Activated naive CD4-positive, alpha-beta T cell treated with anti-CD3 and anti-CD28 coated beads, Interleukin-2, amount 10 ng/mL, durations not matched to agents 7 days and 5 days (primary cell): ENCODE measurements at regions not wholly inside any gene's neighbourhood (a gene's known extent, or its start where the extent isn't known, plus 50 kb on each side); places are given as distances from the start of the nearest gene placed in this dataset.
"Not testable (repeated sequence)": the region's sequence is repeated elsewhere in the genome, so short reads cannot be mapped to it uniquely, and the experiment has no call there.

Source experiments
- CTCF ChIA-PET: fragments of 350-600 bp; sonication (Branson Sonifier 250); formaldehyde crosslinking; loops from one replicate; lab custom pipeline; 2021; ENCODE audit warnings: antibody characterized with exemption; lab: Charles Lee
- DNase-seq: peaks from one replicate; pipeline ENCODE4 v3.0.0-alpha.2; 2020
- H3K27ac Mint-ChIP-seq: one replicate; pipeline ENCODE4 v1.8.0; 2021; ENCODE audit warnings: mild to moderate bottlenecking, moderate library complexity, mixed read lengths
- H3K27me3 Mint-ChIP-seq: one replicate; pipeline ENCODE4 v1.8.0; 2021; ENCODE audit warnings: mild to moderate bottlenecking, mixed read lengths
- H3K36me3 Mint-ChIP-seq: one replicate; pipeline ENCODE4 v1.8.0; 2021; ENCODE audit warnings: mixed read lengths
- H3K4me1 Mint-ChIP-seq: one replicate; pipeline ENCODE4 v1.8.0; 2021; ENCODE audit warnings: mixed read lengths
- H3K4me3 Mint-ChIP-seq: one replicate; pipeline ENCODE4 v1.8.0; 2021; ENCODE audit warnings: mild to moderate bottlenecking, moderate library complexity, mixed read lengths
- H3K9me3 Mint-ChIP-seq: one replicate; pipeline ENCODE4 v1.8.0; 2021; ENCODE audit warnings: mixed read lengths

DNA sequence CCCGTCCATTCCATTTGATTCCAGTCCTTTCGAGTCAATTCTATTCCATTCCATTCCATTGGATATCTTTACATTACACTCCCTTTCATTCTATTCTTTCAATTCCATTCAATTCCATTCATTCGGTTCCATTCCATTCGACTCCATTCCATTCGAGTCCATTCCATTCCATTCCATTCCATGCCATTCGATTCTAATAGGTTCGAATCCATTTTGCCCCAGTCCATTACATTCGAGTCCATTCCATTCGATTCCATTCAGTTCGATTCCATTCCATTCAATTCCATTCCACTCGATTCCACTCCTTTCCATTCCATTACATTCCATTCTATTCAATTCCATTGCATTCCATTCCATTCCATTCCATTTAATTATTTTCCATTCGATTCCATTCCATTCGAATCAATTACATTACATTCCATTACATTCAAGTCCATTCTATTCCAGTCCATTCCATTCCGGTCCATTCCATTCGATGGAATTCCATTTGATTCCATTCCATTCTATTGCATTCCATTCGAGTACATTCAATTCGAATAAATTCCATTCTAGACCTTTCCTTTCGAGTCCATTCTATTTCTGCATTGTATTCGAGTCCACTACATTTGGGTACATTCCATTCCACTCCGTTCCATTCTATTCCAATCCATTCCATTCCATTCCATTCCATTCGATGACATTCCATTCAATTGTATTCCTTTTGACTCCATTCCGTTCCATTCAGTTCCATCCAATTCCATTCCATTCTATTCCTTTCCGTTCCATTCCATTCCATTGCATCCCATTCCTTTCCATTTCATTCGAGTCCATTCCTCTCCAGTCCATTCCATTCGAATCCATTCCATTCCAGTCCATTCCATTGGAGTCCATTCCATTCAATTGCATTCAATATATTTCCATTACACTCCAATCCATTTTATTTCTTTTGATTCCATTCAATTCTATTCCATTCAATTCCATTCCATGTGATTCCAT, 2604.8 kb upstream of the TPTE start:
- H3K27ac Mint-ChIP-seq = no peak overlapping the region

GRCh38 chr21:7917729-7918128, 2603.7 kb upstream of the TPTE start:
- H3K27me3 Mint-ChIP-seq = no peaks in the 10 kb centered on the region
- H3K27ac Mint-ChIP-seq = no peak overlapping the region
- H3K4me1 Mint-ChIP-seq = no peaks in the 10 kb centered on the region
- H3K9me3 Mint-ChIP-seq = no peaks in the 10 kb centered on the region
- H3K4me3 Mint-ChIP-seq = no peak overlapping the region
- peaks cover 37% of the 10 kb centered on the region for H3K36me3 Mint-ChIP-seq
- no peak for DNase-seq
- CTCF ChIA-PET = no interaction called here

More for the DNA sequence above, 2604.8 kb upstream of the TPTE start:
- no peak overlapping the region for H3K4me3 Mint-ChIP-seq
- CTCF ChIA-PET = no interaction called here
- no peaks in the 10 kb centered on the region for H3K4me1 Mint-ChIP-seq
- peaks cover 31% of the 10 kb centered on the region for H3K36me3 Mint-ChIP-seq
- DNase-seq = no peak
- H3K27me3 Mint-ChIP-seq = no peaks in the 10 kb centered on the region
- no peaks in the 10 kb centered on the region for H3K9me3 Mint-ChIP-seq

DNA sequence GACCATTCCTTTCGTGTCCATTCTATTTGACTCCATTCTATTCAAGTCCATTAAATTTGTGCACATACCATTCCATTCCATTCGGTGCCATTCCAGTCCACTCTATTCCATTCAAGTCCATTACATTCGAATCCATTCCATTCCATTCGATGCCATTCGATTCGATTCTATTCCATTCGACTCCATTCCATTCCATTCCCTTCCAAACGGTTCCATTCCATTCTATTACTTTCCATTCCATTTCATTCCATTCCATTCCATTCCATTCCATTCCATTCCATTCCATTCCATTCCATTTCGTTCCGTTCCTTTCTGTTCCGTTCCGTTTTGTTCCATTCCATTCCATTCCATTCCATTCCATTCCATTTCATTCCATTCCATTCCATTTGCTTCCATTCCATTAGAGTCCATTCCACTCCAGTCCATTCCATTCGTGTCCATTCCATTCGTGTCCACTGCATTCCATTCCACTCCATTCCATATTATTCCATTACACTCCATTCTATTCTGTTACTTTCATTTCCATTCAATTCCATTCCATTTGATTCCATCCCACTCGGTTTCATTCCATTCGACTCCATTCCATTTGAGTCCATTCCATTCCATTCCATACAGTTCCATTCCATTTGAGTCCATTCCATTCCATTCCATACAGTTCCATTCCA, 2595.3 kb upstream of the TPTE start:
- H3K27ac Mint-ChIP-seq, DNase-seq, H3K4me1 Mint-ChIP-seq, H3K27me3 Mint-ChIP-seq, H3K4me3 Mint-ChIP-seq, CTCF ChIA-PET, H3K9me3 Mint-ChIP-seq: not testable (repeated sequence)
- H3K36me3 Mint-ChIP-seq = peaks cover 45% of the 10 kb centered on the region

DNA sequence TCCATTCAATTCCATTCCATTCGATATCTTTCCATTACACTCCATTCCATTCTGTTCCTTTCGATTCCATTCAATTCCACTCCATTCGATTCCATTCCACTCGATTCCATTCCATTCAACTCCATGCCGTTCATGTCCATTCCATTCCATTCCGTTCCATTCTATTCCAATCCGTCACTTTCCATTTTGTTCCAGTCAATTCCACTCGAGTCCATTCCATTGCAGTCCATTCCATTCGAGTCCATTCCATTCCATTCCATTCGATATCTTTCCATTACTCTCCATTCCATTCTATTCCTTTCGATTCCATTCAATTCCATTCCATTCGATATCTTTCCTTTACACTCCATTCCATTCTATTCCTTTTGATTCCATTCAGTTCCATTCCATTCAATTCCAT, 2592.9 kb upstream of the TPTE start:
- H3K9me3 Mint-ChIP-seq = peaks cover 19% of the 10 kb centered on the region

DNA sequence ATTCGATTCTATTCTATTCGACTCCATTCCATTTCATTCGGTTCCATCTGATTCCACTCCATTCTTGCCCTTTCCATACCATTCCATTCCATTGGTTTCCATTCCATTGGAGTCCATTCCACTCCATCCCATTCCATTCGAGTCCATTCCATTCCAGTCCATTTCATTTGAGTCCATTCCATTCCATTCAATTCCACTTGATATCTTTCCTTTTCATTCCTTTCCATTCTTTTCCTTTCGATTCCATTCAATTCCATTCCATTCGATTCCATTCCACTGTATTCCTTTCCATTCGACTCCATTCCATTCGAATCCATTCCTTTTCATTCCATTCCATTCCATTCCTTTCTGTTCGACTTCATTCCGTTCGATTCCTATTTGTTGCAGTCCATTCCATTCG, 2591.8 kb upstream of the TPTE start:
- not testable (repeated sequence) for H3K27me3 Mint-ChIP-seq

More for the DNA sequence above, 2592.9 kb upstream of the TPTE start:
- H3K4me1 Mint-ChIP-seq, DNase-seq, CTCF ChIA-PET, H3K4me3 Mint-ChIP-seq, H3K27ac Mint-ChIP-seq, H3K27me3 Mint-ChIP-seq: not testable (repeated sequence)
- peaks cover 51% of the 10 kb centered on the region for H3K36me3 Mint-ChIP-seq

GRCh38 chr21:7930445-7930844, 2590.9 kb upstream of the TPTE start:
- Mint-ChIP-seq H3K9me3 (peaks cover 39% of the 10 kb centered on the region), H3K36me3 (peaks cover 52% of the 10 kb centered on the region)
- CTCF ChIA-PET, H3K4me3 Mint-ChIP-seq, H3K27me3 Mint-ChIP-seq, DNase-seq, H3K27ac Mint-ChIP-seq, H3K4me1 Mint-ChIP-seq: not testable (repeated sequence)

More for the DNA sequence above, 2591.8 kb upstream of the TPTE start:
- H3K4me1 Mint-ChIP-seq, H3K4me3 Mint-ChIP-seq, DNase-seq, CTCF ChIA-PET, H3K27ac Mint-ChIP-seq: not testable (repeated sequence)
- Mint-ChIP-seq H3K9me3 (peaks cover 30% of the 10 kb centered on the region), H3K36me3 (peaks cover 45% of the 10 kb centered on the region)

DNA sequence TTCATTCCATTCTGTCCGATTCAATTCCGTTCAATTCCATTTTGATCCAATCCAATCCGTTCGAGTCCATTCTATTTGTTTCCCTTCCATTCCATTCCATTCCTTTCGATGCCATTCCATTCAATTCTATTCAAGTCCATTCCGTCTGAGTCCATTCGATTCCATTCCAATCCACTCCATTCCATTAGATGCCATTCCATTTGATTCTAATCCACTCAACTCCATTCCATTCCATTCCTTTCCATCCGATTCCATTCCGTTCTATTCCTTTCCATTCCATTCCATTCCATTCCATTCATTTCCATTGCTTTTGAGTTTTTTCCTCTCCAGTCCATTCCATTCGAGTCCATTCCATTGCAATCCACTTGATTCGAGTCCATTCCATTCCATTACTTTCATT, 2589.3 kb upstream of the TPTE start:
- DNase-seq, H3K4me3 Mint-ChIP-seq, H3K4me1 Mint-ChIP-seq, H3K27ac Mint-ChIP-seq, CTCF ChIA-PET, H3K27me3 Mint-ChIP-seq: not testable (repeated sequence)
- Mint-ChIP-seq H3K36me3 (peaks cover 51% of the 10 kb centered on the region), H3K9me3 (peaks cover 55% of the 10 kb centered on the region)

GRCh38 chr21:7932834-7933233, 2588.5 kb upstream of the TPTE start:
- CTCF ChIA-PET, H3K4me3 Mint-ChIP-seq, H3K4me1 Mint-ChIP-seq, DNase-seq, H3K27ac Mint-ChIP-seq, H3K27me3 Mint-ChIP-seq: not testable (repeated sequence)
- Mint-ChIP-seq H3K36me3 (peaks cover 47% of the 10 kb centered on the region), H3K9me3 (peaks cover 62% of the 10 kb centered on the region)

DNA sequence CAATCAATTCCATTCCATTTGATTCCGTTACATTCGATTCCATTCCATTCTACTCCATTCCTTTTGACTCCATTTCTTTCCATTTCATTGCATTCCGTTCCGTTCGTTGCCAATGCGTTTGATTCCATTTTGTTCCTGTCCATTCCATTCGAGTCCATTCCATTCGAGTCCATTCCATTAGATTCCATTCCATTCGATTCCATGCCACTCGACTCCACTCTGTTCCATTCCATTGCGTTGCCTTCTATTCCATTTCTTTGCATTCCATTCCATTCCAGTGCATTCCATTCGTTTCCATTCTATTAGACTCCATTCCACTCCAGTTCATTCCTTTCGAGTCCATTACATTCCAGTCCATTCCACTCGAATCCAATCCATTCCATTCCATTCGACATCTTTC, 2587.5 kb upstream of the TPTE start:
- CTCF ChIA-PET = no interaction called here
- H3K4me1 Mint-ChIP-seq = no peaks in the 10 kb centered on the region

GRCh38 chr21:7937297-7937696, 2584.1 kb upstream of the TPTE start:
- H3K4me1 Mint-ChIP-seq, DNase-seq, H3K27ac Mint-ChIP-seq, CTCF ChIA-PET, H3K4me3 Mint-ChIP-seq, H3K27me3 Mint-ChIP-seq: not testable (repeated sequence)
- Mint-ChIP-seq H3K36me3 (peaks cover 53% of the 10 kb centered on the region), H3K9me3 (peaks cover 100% of the 10 kb centered on the region)

More for the DNA sequence above, 2587.5 kb upstream of the TPTE start:
- Mint-ChIP-seq H3K4me3 (no peak overlapping the region), H3K36me3 (peaks cover 55% of the 10 kb centered on the region), H3K27ac (no peak overlapping the region), H3K9me3 (peaks cover 73% of the 10 kb centered on the region), H3K27me3 (no peaks in the 10 kb centered on the region)
- no peak for DNase-seq

DNA sequence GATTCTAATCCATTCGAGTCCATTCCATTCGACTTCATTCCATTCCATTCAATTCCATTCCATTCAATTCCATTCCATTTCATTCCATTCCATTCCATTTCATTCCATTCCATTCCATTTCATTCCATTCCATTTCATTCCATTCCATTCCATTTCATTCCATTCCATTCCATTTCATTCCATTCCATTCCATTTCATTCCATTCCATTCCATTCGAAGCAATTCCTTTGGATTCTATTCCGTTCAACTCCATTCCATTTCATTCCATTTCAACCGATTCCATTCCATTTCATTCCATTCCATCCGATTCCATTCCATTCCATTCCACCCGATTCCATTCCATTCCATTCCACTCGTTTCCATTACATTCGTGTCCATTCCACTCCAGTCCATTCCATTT, 2583.2 kb upstream of the TPTE start:
- H3K4me1 Mint-ChIP-seq, H3K27me3 Mint-ChIP-seq, H3K27ac Mint-ChIP-seq, DNase-seq, CTCF ChIA-PET, H3K4me3 Mint-ChIP-seq: not testable (repeated sequence)
- Mint-ChIP-seq H3K9me3 (peaks cover 100% of the 10 kb centered on the region), H3K36me3 (peaks cover 49% of the 10 kb centered on the region)

GRCh38 chr21:7941432-7941831, 2580.0 kb upstream of the TPTE start:
- H3K27ac Mint-ChIP-seq, DNase-seq, H3K4me1 Mint-ChIP-seq, H3K27me3 Mint-ChIP-seq, H3K4me3 Mint-ChIP-seq, CTCF ChIA-PET: not testable (repeated sequence)
- Mint-ChIP-seq H3K36me3 (peaks cover 56% of the 10 kb centered on the region), H3K9me3 (peaks cover 100% of the 10 kb centered on the region)

GRCh38 chr21:7942219-7942618, 2579.2 kb upstream of the TPTE start:
- H3K27me3 Mint-ChIP-seq, H3K4me1 Mint-ChIP-seq, CTCF ChIA-PET, DNase-seq, H3K27ac Mint-ChIP-seq, H3K4me3 Mint-ChIP-seq: not testable (repeated sequence)
- peaks cover 100% of the 10 kb centered on the region for H3K9me3 Mint-ChIP-seq
- H3K36me3 Mint-ChIP-seq = peaks cover 63% of the 10 kb centered on the region

DNA sequence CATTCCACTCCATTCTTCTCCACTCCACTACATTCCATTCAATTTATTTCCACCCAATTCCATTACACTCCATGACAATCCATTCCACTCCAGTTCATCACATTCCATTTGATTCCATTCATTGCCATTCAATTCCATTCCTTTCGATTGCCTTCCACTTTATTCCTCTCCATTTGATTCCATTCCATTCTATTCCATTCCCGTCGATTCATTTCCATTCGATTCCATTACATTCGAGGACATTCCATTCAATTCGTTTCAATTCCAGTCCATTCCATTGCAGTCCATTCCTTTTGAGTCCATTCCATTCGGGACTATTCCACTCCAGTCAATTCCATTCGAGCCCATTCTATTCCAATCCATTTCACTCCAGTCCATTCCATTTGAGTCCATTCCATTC, 2577.8 kb upstream of the TPTE start:
- H3K4me3 Mint-ChIP-seq, H3K27ac Mint-ChIP-seq, H3K4me1 Mint-ChIP-seq, CTCF ChIA-PET, DNase-seq, H3K27me3 Mint-ChIP-seq: not testable (repeated sequence)
- Mint-ChIP-seq H3K9me3 (peaks cover 100% of the 10 kb centered on the region), H3K36me3 (peaks cover 65% of the 10 kb centered on the region)

DNA sequence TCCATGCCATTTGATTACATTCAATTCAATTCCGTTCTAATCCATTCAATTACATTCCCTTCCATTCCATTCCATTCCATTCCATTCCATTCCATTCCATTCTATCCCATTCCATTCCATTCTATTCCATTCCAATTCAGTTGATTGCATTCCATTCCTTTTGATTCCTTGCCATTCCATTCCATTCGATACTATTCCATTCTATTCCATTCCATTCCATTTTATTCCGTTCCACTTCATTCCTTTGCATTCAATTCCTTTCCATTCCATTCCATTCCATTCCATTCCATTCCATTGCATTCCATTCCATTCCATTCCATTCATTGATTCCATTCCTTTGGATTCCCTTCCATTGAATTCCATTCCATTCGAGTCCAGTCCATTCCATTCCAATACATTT, 2574.0 kb upstream of the TPTE start:
- Mint-ChIP-seq H3K27ac (no peak overlapping the region), H3K4me3 (no peak overlapping the region), H3K27me3 (no peaks in the 10 kb centered on the region), H3K4me1 (no peaks in the 10 kb centered on the region), H3K9me3 (peaks cover 100% of the 10 kb centered on the region), H3K36me3 (peaks cover 70% of the 10 kb centered on the region)
- CTCF ChIA-PET = no interaction called here
- no peak for DNase-seq
